Aorta (tissue), 5 donors: ENCODE measurements at regions not wholly inside any gene's neighbourhood (a gene's known extent, or its start where the extent isn't known, plus 50 kb on each side); places are given as distances from the start of the nearest gene placed in this dataset.

Experiments
- ATAC-seq: fragments of 200-7000 bp; cut with Tn5 transposase; one replicate; pipeline ENCODE4 v1.9.1; 2022; ENCODE audit warnings: moderate library complexity; ENCODE audit not compliant: low FRiP score
- DNase-seq, 2 donors: peaks; one replicate each; pipeline ENCODE4 v3.0.0-alpha.2; 2020
- H3K27ac ChIP-seq, 2 donors: one replicate each; pipeline ENCODE4 v1.5.1; 2013; ENCODE audit warnings: low read length in 2 of 2, mild to moderate bottlenecking in 2 of 2, moderate library complexity in 2 of 2, control low read depth in 1 of 2, inconsistent platforms in 1 of 2, low read depth in 1 of 2
- H3K27me3 ChIP-seq, 2 donors: one replicate each; pipeline ENCODE4 v1.6.1; 2013; ENCODE audit warnings: control low read depth in 1 of 2, low read length in 1 of 2, mild to moderate bottlenecking in 1 of 2, moderate library complexity in 1 of 2; ENCODE audit not compliant: insufficient read depth in 2 of 2, control insufficient read depth in 1 of 2
- H3K36me3 ChIP-seq, 2 donors: one replicate each; pipeline ENCODE4 v1.6.1; 2013; ENCODE audit warnings: control low read depth in 1 of 2, low read length in 1 of 2, mild to moderate bottlenecking in 1 of 2; ENCODE audit not compliant: insufficient read depth in 2 of 2, control insufficient read depth in 1 of 2
- H3K4me1 ChIP-seq, 2 donors: one replicate each; pipeline ENCODE4 v1.6.1; 2013; ENCODE audit warnings: low read length in 2 of 2, control low read depth in 1 of 2, mild to moderate bottlenecking in 1 of 2, moderate library complexity in 1 of 2; ENCODE audit not compliant: insufficient read depth in 2 of 2, control insufficient read depth in 1 of 2
- H3K4me3 ChIP-seq, 2 donors: one replicate each; pipeline ENCODE4 v1.5.1; 2013; ENCODE audit warnings: low read length in 2 of 2, control low read depth in 1 of 2, mild to moderate bottlenecking in 1 of 2
- H3K9me3 ChIP-seq: one replicate; pipeline ENCODE4 v1.6.1; 2013; ENCODE audit warnings: mild to moderate bottlenecking, low read length; ENCODE audit not compliant: control insufficient read depth
- WGBS, 2 donors: extraction: QIAGEN DNeasy Blood & Tissue Kit; methylation state at CpG; one replicate each; pipeline ENCODE4 v1.1.7; 2013; 5-methylcytosine and 5-hydroxymethylcytosine counted together
- intact Hi-C, 2 donors: fragments of 100-400 bp; cut with DNase I; formaldehyde crosslinking; loops; one replicate each; pipeline versions ENCODE4 v1.14.2 to v1.15.0; 2022
- donor health status: healthy with polysubstance abuse.
- donor health status: Bipolar disorder and iron deficiency.
- donor health status: DM: no; HTN: no; CAD: no.
- donor health status: DM: no; HTN: no; CAD: no.
- donor health status: DM: yes; HTN: yes; CAD: no.

GRCh38 chr11:113531575-113532451, 56.6 kb upstream of the DRD2 start:
- Histone ChIP-seq H3K4me3 (no peak overlapping the region), H3K27ac (no peak overlapping the region), H3K9me3 (no peaks in the 10 kb centered on the region), H3K4me1 (no peaks in the 10 kb centered on the region), H3K36me3 (no peaks in the 10 kb centered on the region), H3K27me3 (no peaks in the 10 kb centered on the region)
- 70 to 71% methylated on average over 7 to 8 of the region's 8 CpGs for WGBS, 2 donors
- intact Hi-C loops, result loop anchor here (5.0 to 10.0 kb wide), 4 partner anchors 157 to 1237 kb away; partner anchors contain the start of gene TTC12 (in 1 of the 2)
- ATAC-seq, result no peak
- no peak for DNase-seq

DNA sequence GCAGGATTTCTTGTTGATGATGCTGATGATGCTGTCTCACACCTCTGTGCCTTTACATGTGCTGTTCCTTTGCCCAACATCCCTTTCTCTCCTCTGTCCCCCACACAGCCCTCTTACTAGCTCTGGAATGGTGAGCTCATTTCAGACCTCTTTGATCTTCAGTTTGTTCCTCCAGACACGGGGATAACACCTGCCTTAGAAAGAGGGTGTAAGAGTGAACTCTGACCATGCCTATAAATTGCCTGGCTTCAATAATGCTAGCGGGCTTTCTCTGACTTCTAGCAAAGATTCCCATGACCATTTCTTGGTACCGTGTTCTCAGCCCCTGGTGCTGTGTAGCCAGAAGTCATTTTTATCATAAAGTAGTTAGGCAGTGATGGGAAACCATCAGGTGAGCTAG, 55.9 kb upstream of the DRD2 start:
- Histone ChIP-seq H3K27ac (no peak overlapping the region), H3K9me3 (no peaks in the 10 kb centered on the region), H3K4me1 (no peaks in the 10 kb centered on the region), H3K4me3 (no peak overlapping the region), H3K36me3 (no peaks in the 10 kb centered on the region), H3K27me3 (no peaks in the 10 kb centered on the region)
- no peak for ATAC-seq
- intact Hi-C loops, result loop anchor here (5.0 to 10.0 kb wide), 4 partner anchors 156 to 1236 kb away; partner anchors contain the start of gene TTC12 (in 1 of the 2)
- WGBS, 2 donors, result 64 to 68% methylated on average over 3 of the region's 3 CpGs
- no peak for DNase-seq

DNA sequence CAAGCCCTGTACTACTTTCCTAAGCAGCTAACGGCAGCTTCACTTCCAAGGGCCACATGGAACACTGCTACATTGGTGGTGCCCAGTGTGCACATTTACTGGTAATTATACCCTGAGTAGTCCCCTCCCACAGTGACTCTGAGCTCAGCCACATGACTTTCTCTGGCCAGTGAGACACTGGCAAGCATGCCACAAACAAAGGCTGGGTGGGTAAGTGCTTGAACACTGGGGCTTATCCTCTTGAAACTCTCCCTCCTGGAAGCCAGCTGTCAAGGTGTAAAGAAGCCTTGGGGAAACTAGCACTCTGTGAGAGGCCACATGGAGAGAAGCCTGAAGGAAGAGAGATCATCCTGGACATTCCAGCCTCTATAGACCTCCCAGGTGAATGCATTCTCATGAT, 54.4 kb upstream of the DRD2 start:
- ATAC-seq, result no peak
- H3K4me1 ChIP-seq, result no peaks in the 10 kb centered on the region
- no peak overlapping the region for H3K4me3 ChIP-seq
- no peaks in the 10 kb centered on the region for H3K27me3 ChIP-seq
- H3K27ac ChIP-seq, result no peak overlapping the region
- H3K36me3 ChIP-seq, result no peaks in the 10 kb centered on the region
- WGBS, 2 donors, result 80 to 81% methylated on average over 1 of the region's 1 CpG
- DNase-seq, result no peak
- intact Hi-C loops, result loop anchor here (5.0 to 10.0 kb wide), 5 partner anchors 155 to 1235 kb away; partner anchors contain the start of gene TTC12 (in 1 of the 2)
- H3K9me3 ChIP-seq, result no peaks in the 10 kb centered on the region

GRCh38 chr11:113528982-113529381, 53.8 kb upstream of the DRD2 start:
- H3K36me3 ChIP-seq, result no peaks in the 10 kb centered on the region
- DNase-seq (no peak), ATAC-seq (no peak)
- H3K4me3 ChIP-seq, result no peak overlapping the region
- intact Hi-C loops, result loop anchor here in 1 of 2 donors (5.0 kb wide), 1 partner anchor 203 kb away; no protein-coding TSS in a partner anchor
- no peaks in the 10 kb centered on the region for H3K27me3 ChIP-seq
- no peak overlapping the region for H3K27ac ChIP-seq
- H3K4me1 ChIP-seq, result no peaks in the 10 kb centered on the region
- no peaks in the 10 kb centered on the region for H3K9me3 ChIP-seq

GRCh38 chr11:113526521-113526920, 51.3 kb upstream of the DRD2 start:
- Histone ChIP-seq H3K4me1 (no peaks in the 10 kb centered on the region), H3K4me3 (no peak overlapping the region), H3K27ac (no peak overlapping the region), H3K36me3 (no peaks in the 10 kb centered on the region), H3K9me3 (no peaks in the 10 kb centered on the region), H3K27me3 (no peaks in the 10 kb centered on the region)
- intact Hi-C loops, result loop anchor here in 1 of 2 donors (5.0 kb wide), 1 partner anchor 206 kb away; no protein-coding TSS in a partner anchor
- DNase-seq, result no peak
- no peak for ATAC-seq
- WGBS, 2 donors, result 93 to 95% methylated on average over 1 of the region's 1 CpG
